Stomach (tissue), 8 donors: ENCODE measurements at regions not wholly inside any gene's neighbourhood (a gene's known extent, or its start where the extent isn't known, plus 50 kb on each side); places are given as distances from the start of the nearest gene placed in this dataset.

ENCODE experiments used
- DNase-seq, 2 donors: peaks; one replicate each; pipeline versions ENCODE4 v3.0.0 to v3.0.0-alpha.2; 2013 to 2019
- H3K27ac ChIP-seq, 5 donors: fragments of 200-600 bp in 4 of 5; sonication (generic) in 4 of 5; one replicate each; pipeline ENCODE4 v1.5.1; 2013 to 2019; ENCODE audit warnings: mild to moderate bottlenecking in 1 of 5, moderate library complexity in 1 of 5
- H3K27me3 ChIP-seq, 3 donors: fragments of 200-600 bp; sonication (generic); one replicate each; pipeline ENCODE4 v1.5.1; 2017 to 2019; ENCODE audit warnings: mixed run types in 1 of 3
- H3K36me3 ChIP-seq, 4 donors: fragments of 200-600 bp; sonication (generic); 1 replicate in 3 of 4; 2 replicates in 1 of 4; pipeline ENCODE4 v1.5.1; 2016 to 2019
- H3K4me1 ChIP-seq, 4 donors: fragments of 200-600 bp; sonication (generic); one replicate each; pipeline ENCODE4 v1.5.1; 2016 to 2019
- H3K4me3 ChIP-seq, 4 donors: fragments of 200-600 bp; sonication (generic) in 3 of 4; one replicate each; pipeline ENCODE4 v1.5.1; 2016 to 2019; ENCODE audit warnings: mild to moderate bottlenecking in 1 of 4
- H3K9me3 ChIP-seq, 4 donors: fragments of 200-600 bp; sonication (generic); one replicate each; pipeline ENCODE4 v1.5.1; 2016 to 2019
- EP300 ChIP-seq: sonication (generic); formaldehyde crosslinking; IDR thresholded peaks from one replicate; pipeline ENCODE4 v1.6.1; 2017; ENCODE audit warnings: antibody characterized with exemption
- POLR2A ChIP-seq, 4 donors: fragments of 450-650 bp; IDR thresholded peaks; one replicate each; pipeline ENCODE4 v1.6.1; 2016; ENCODE audit warnings: antibody characterized with exemption in 4 of 4, control low read depth in 2 of 4, mild to moderate bottlenecking in 1 of 4, moderate library complexity in 1 of 4
- POLR2AphosphoS5 ChIP-seq, 3 donors: sonication (generic); formaldehyde crosslinking; IDR thresholded peaks; one replicate each; pipeline ENCODE4 v1.6.1; 2016; ENCODE audit warnings: antibody characterized with exemption in 3 of 3
- WGBS, 5 donors: extraction: QIAGEN DNeasy Blood & Tissue Kit in 3 of 5; methylation state at CpG; one replicate each; pipeline versions ENCODE4 v1.1.5 to v1.1.7; 2013 to 2018; 5-methylcytosine and 5-hydroxymethylcytosine counted together
- intact Hi-C: fragments of 100-400 bp; cut with DNase I; formaldehyde crosslinking; loops from one replicate; pipeline ENCODE4 v1.15.1; 2023; ENCODE audit warnings: low total_unique reads
- TF ChIP-seq, protein P1 (sequence below), 7 experiments: fragments of 450-650 bp in 4 of 7; fragments of 200-600 bp in 3 of 7; sonication (generic) in 3 of 7; IDR thresholded peaks; one replicate each; pipeline ENCODE4 v1.5.1; 2016 to 2019; ENCODE audit warnings: antibody characterized with exemption in 7 of 7, control low read depth in 2 of 7, mild to moderate bottlenecking in 1 of 7
- donor health status: healthy with polysubstance abuse.
- donor health status: Bipolar disorder and iron deficiency.
- donor health status: healthy.

DNA sequence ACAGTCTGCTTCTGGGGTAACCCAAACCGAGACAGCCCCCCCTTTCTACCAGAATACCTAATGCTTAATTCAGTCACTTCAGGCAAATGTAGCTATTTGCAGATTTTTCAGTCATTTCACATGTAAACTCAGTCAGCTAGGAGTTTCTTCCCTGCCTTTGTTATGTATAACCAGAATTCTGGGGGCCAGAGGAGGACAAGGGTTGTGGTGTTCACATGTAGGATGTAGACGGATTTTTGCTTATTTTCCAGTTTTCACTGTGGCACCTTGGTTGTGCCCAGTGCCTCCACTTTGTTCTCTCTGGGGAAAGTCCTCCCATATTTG lies 51.1 kb downstream of the PROKR2 start:
- WGBS, 5 donors = 35 to 46% (median 43%) methylated on average over 2 of the region's 2 CpGs
- no peak for DNase-seq
- Histone ChIP-seq H3K4me3 (no peak overlapping the region), H3K27ac (no peak overlapping the region), H3K9me3 (no peaks in the 10 kb centered on the region), H3K27me3 (no peaks in the 10 kb centered on the region), H3K4me1 (no peaks in the 10 kb centered on the region), H3K36me3 (no peaks in the 10 kb centered on the region)
- intact Hi-C loops = loop anchor here (10.0 kb wide), 1 partner anchor 49 kb away; the partner anchor contains the start of gene PROKR2
- TF ChIP-seq POLR2A (IDR thresholded peaks at IDR 0.05) (no peak), EP300 (no peak), POLR2AphosphoS5 (IDR thresholded peaks at IDR 0.05) (no peak)
- TF ChIP-seq, protein P1, sequence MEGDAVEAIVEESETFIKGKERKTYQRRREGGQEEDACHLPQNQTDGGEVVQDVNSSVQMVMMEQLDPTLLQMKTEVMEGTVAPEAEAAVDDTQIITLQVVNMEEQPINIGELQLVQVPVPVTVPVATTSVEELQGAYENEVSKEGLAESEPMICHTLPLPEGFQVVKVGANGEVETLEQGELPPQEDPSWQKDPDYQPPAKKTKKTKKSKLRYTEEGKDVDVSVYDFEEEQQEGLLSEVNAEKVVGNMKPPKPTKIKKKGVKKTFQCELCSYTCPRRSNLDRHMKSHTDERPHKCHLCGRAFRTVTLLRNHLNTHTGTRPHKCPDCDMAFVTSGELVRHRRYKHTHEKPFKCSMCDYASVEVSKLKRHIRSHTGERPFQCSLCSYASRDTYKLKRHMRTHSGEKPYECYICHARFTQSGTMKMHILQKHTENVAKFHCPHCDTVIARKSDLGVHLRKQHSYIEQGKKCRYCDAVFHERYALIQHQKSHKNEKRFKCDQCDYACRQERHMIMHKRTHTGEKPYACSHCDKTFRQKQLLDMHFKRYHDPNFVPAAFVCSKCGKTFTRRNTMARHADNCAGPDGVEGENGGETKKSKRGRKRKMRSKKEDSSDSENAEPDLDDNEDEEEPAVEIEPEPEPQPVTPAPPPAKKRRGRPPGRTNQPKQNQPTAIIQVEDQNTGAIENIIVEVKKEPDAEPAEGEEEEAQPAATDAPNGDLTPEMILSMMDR (IDR thresholded peaks at IDR 0.05) = no peak

DNA sequence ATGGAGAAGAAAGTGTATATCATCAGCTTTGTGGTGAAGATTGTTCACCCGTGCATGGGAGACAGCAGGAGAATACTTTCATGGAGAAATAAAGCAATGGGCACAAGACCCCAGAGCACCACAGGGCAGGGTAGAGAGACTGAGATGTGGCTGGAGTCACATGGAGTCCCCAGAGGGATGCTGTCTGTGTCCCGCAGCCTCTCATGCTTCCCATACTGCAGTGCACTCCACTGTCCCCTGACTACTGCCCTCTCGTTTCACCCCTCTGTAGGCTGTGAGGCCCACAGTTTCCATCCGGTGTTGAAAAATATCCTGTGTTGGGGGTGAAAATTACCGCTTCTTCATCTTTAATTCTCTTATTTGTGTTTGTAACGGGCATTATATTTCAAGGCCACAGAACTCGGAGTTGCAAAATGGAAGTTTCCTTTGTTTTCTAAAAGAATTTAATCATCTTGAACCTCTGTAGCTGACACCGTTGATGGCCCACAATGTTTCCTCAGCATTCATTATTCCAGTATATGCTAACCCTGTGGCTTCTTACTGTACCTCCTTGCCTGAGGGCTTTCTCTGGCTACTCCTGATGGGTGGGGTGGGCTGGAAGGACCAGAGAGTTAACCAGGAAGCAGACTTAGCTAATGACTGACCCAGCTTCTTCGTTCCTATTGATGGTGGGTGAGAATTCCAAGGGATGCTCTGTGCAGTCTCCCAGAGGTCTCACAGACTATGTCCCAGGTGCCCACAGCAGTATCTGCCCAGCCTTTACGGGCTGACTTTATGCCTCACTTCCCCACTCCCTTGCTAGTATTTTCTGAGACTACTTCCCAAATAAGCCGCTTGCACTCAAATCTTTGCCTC lies 51.7 kb downstream of the PROKR2 start:
- Histone ChIP-seq H3K36me3 (no peaks in the 10 kb centered on the region), H3K4me1 (no peaks in the 10 kb centered on the region), H3K27ac (no peak overlapping the region), H3K9me3 (no peaks in the 10 kb centered on the region), H3K27me3 (no peaks in the 10 kb centered on the region), H3K4me3 (no peak overlapping the region)
- no peak for DNase-seq
- intact Hi-C loops = loop anchor here (10.0 kb wide), 1 partner anchor 50 kb away; the partner anchor contains the start of gene PROKR2
- TF ChIP-seq POLR2AphosphoS5 (IDR thresholded peaks at IDR 0.05) (no peak), POLR2A (IDR thresholded peaks at IDR 0.05) (no peak), EP300 (no peak)
- TF ChIP-seq, protein P1 (IDR thresholded peaks at IDR 0.05) = no peak
- WGBS, 5 donors = 66 to 78% (median 74%) methylated on average over 11 of the region's 11 CpGs

- Histone ChIP-seq H3K36me3 (no peaks in the 10 kb centered on the region), H3K27ac (no peak overlapping the region), H3K4me3 (no peak overlapping the region), H3K27me3 (no peaks in the 10 kb centered on the region), H3K4me1 (no peaks in the 10 kb centered on the region), H3K9me3 (no peaks in the 10 kb centered on the region)
- WGBS, 5 donors = 40 to 58% (median 54%) methylated on average over 3 of the region's 3 CpGs
- TF ChIP-seq EP300 (no peak), POLR2AphosphoS5 (IDR thresholded peaks at IDR 0.05) (no peak), POLR2A (IDR thresholded peaks at IDR 0.05) (no peak)
- TF ChIP-seq, protein P1 (IDR thresholded peaks at IDR 0.05) = no peak
- DNase-seq = no peak
- intact Hi-C loops = loop anchor here (10.0 kb wide), 1 partner anchor 53 kb away; the partner anchor contains the start of gene PROKR2
These were observed 55.0 kb downstream of the PROKR2 start for GRCh38 chr20:5261763-5262162.

- 74 to 92% (median 89%) methylated on average over 2 of the region's 2 CpGs for WGBS, 5 donors
These were observed 55.9 kb downstream of the PROKR2 start for GRCh38 chr20:5260889-5261288.

More at GRCh38 chr20:5260889-5261288, 55.9 kb downstream of the PROKR2 start:
- Histone ChIP-seq H3K36me3 (no peaks in the 10 kb centered on the region), H3K27ac (no peak overlapping the region), H3K4me3 (no peak overlapping the region), H3K4me1 (no peaks in the 10 kb centered on the region), H3K9me3 (no peaks in the 10 kb centered on the region), H3K27me3 (no peaks in the 10 kb centered on the region)
- intact Hi-C loops = loop anchor here (10.0 kb wide), 1 partner anchor 54 kb away; the partner anchor contains the start of gene PROKR2
- DNase-seq = no peak
- TF ChIP-seq, protein P1 (IDR thresholded peaks at IDR 0.05) = no peak
- TF ChIP-seq POLR2A (IDR thresholded peaks at IDR 0.05) (no peak), POLR2AphosphoS5 (IDR thresholded peaks at IDR 0.05) (no peak), EP300 (no peak)
